Panc1 (cell line): ENCODE measurements at regions not wholly inside any gene's neighbourhood (a gene's known extent, or its start where the extent isn't known, plus 50 kb on each side); places are given as distances from the start of the nearest gene placed in this dataset.

Experiments
- ATAC-seq: fragments of 200-7000 bp; cut with Tn5 transposase; 2 replicates; pipeline ENCODE4 v1.9.1; 2020; ENCODE audit warnings: mild to moderate bottlenecking, moderate library complexity
- BruUV-seq: library from RNA; stranded (reverse); fragments of 400-500 nt; replicated peaks from 2 replicates; lab custom pipeline; 2021; lab: Mats Ljungman, UMichigan
- CTCF ChIA-PET: fragments of 300-600 bp; sonication (Branson Sonifier 250); formaldehyde crosslinking; loops from one replicate; lab custom pipeline; 2022; ENCODE audit warnings: antibody characterized with exemption; lab: Charles Lee
- POLR2A ChIA-PET: fragments of 300-600 bp; sonication (Branson Sonifier 250); formaldehyde crosslinking; loops from one replicate; lab custom pipeline; 2022; ENCODE audit warnings: antibody characterized with exemption; lab: Charles Lee
- DNase-seq: peaks from one replicate; pipeline ENCODE4 v3.0.0-alpha.2; 2010; ENCODE audit warnings: low read depth, low spot score
- H3K27ac ChIP-seq: 2 replicates; pipeline ENCODE4 v1.5.1; 2011; ENCODE audit warnings: mild to moderate bottlenecking, low read length, inconsistent platforms
- H3K27me3 ChIP-seq: fragments of 200-500 bp; sonication (Bioruptor generic); 2 replicates; pipeline ENCODE4 v1.6.0; 2014; ENCODE audit warnings: low read length, inconsistent platforms; ENCODE audit not compliant: control insufficient read depth, insufficient read depth
- H3K36me3 ChIP-seq: fragments of 200-500 bp; sonication (Bioruptor generic); 2 replicates; pipeline ENCODE4 v1.5.1; 2014; ENCODE audit warnings: inconsistent platforms, mild to moderate bottlenecking, low read length, moderate library complexity; ENCODE audit not compliant: control insufficient read depth, insufficient read depth
- H3K4me1 ChIP-seq: 2 replicates; pipeline ENCODE4 v1.5.1; 2011; ENCODE audit warnings: inconsistent platforms, mild to moderate bottlenecking, low read length, moderate library complexity; ENCODE audit not compliant: control insufficient read depth, insufficient read depth
- H3K4me3 ChIP-seq, 2 experiments: 2 replicates each; pipeline ENCODE4 v1.5.1; 2011 to 2012; ENCODE audit warnings: low read depth in 2 of 2, low read length in 2 of 2, mild to moderate bottlenecking in 2 of 2, inconsistent platforms in 1 of 2, moderate library complexity in 1 of 2
- H3K9me3 ChIP-seq: fragments of 200-500 bp; sonication (Bioruptor generic); 2 replicates; pipeline ENCODE4 v1.5.1; 2014; ENCODE audit warnings: low read depth, mild to moderate bottlenecking, inconsistent platforms, low read length, moderate library complexity; ENCODE audit not compliant: control insufficient read depth, insufficient read depth
- POLR2AphosphoS5 ChIP-seq: IDR thresholded peaks from 2 replicates; pipeline ENCODE4 v1.6.1; 2012; ENCODE audit warnings: mild to moderate bottlenecking, low read depth, low read length, moderate library complexity
- SIN3A ChIP-seq: IDR thresholded peaks from 2 replicates; pipeline ENCODE4 v1.6.1; 2012; ENCODE audit warnings: low read depth, mild to moderate bottlenecking, low read length, moderate library complexity, borderline replicate concordance; ENCODE audit not compliant: insufficient read depth
- TCF7L2 ChIP-seq: IDR thresholded peaks from 2 replicates; pipeline ENCODE4 v1.6.1; 2011; ENCODE audit warnings: mild to moderate bottlenecking, low read depth, low read length, inconsistent platforms
- in situ Hi-C: cut with HindIII; loops from 2 replicates; pipeline ENCODE4 v1.10.0; 2016; ENCODE audit warnings: low sequenced_read_pairs, low pct_unique_long_range_greater_than_20kb
- intact Hi-C: fragments of 100-400 bp; cut with micrococcal nuclease; formaldehyde crosslinking; loops from one replicate; pipeline ENCODE4 v1.10.0; 2022; ENCODE audit not compliant: unreplicated experiment
- TF ChIP-seq, protein P1 (sequence below), 2 experiments: IDR thresholded peaks; 2 replicates each; pipeline ENCODE4 v1.6.1; 2011 to 2012; ENCODE audit warnings: low read depth in 2 of 2, control low read depth in 1 of 2, low read length in 1 of 2, mild to moderate bottlenecking in 1 of 2, moderate library complexity in 1 of 2; ENCODE audit not compliant: insufficient read depth in 1 of 2
- TF ChIP-seq, protein P2 (sequence below): fragments of 450-650 bp; IDR thresholded peaks from 2 replicates; pipeline ENCODE4 v1.5.1; 2017; ENCODE audit warnings: mild to moderate bottlenecking

DNA sequence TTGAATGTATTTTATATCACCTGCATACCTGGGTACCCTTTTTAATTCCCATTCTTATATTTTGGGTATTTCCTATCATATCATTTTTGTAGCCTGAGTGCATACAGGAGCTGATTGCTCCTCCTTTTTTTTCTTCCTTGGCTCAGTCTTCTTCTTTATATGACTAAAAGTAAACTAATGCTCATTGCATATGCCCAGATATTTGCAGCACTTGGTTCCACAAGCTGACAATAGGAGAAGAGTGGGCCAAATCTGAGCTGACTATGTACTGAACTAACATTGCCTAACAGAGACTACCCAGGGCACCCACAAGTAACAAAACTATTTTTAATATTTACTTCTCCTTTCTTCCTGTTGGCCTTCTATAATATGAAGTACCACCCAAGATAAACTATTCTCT lies 131.7 kb upstream of the SPOPL start:
- no TSS peak for BruUV-seq
- POLR2A ChIA-PET: no interaction called here
- Histone ChIP-seq H3K4me3 (no peak overlapping the region), H3K27ac (no peak overlapping the region), H3K27me3 (no peaks in the 10 kb centered on the region), H3K9me3 (no peaks in the 10 kb centered on the region), H3K4me1 (no peaks in the 10 kb centered on the region), H3K36me3 (no peaks in the 10 kb centered on the region)
- ATAC-seq (no peak), DNase-seq (no peak)
- CTCF ChIA-PET: no interaction called here
- in situ Hi-C loops (no loop called here), intact Hi-C loops (loop anchor here (5.0 to 10.0 kb wide), 4 partner anchors 415 to 458 kb away; partner anchors contain the start of gene NXPH2)
- no peak for TF ChIP-seq SIN3A
- TF ChIP-seq TCF7L2: no peak
- no peak for TF ChIP-seq POLR2AphosphoS5
- TF ChIP-seq, protein P1, sequence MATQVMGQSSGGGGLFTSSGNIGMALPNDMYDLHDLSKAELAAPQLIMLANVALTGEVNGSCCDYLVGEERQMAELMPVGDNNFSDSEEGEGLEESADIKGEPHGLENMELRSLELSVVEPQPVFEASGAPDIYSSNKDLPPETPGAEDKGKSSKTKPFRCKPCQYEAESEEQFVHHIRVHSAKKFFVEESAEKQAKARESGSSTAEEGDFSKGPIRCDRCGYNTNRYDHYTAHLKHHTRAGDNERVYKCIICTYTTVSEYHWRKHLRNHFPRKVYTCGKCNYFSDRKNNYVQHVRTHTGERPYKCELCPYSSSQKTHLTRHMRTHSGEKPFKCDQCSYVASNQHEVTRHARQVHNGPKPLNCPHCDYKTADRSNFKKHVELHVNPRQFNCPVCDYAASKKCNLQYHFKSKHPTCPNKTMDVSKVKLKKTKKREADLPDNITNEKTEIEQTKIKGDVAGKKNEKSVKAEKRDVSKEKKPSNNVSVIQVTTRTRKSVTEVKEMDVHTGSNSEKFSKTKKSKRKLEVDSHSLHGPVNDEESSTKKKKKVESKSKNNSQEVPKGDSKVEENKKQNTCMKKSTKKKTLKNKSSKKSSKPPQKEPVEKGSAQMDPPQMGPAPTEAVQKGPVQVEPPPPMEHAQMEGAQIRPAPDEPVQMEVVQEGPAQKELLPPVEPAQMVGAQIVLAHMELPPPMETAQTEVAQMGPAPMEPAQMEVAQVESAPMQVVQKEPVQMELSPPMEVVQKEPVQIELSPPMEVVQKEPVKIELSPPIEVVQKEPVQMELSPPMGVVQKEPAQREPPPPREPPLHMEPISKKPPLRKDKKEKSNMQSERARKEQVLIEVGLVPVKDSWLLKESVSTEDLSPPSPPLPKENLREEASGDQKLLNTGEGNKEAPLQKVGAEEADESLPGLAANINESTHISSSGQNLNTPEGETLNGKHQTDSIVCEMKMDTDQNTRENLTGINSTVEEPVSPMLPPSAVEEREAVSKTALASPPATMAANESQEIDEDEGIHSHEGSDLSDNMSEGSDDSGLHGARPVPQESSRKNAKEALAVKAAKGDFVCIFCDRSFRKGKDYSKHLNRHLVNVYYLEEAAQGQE (IDR thresholded peaks at IDR 0.05; ENCODE audit: insufficient read depth in 1 of 2, low read depth in 2 of 2, low read length in 1 of 2): no peak
- TF ChIP-seq, protein P2, sequence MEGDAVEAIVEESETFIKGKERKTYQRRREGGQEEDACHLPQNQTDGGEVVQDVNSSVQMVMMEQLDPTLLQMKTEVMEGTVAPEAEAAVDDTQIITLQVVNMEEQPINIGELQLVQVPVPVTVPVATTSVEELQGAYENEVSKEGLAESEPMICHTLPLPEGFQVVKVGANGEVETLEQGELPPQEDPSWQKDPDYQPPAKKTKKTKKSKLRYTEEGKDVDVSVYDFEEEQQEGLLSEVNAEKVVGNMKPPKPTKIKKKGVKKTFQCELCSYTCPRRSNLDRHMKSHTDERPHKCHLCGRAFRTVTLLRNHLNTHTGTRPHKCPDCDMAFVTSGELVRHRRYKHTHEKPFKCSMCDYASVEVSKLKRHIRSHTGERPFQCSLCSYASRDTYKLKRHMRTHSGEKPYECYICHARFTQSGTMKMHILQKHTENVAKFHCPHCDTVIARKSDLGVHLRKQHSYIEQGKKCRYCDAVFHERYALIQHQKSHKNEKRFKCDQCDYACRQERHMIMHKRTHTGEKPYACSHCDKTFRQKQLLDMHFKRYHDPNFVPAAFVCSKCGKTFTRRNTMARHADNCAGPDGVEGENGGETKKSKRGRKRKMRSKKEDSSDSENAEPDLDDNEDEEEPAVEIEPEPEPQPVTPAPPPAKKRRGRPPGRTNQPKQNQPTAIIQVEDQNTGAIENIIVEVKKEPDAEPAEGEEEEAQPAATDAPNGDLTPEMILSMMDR: no peak

DNA sequence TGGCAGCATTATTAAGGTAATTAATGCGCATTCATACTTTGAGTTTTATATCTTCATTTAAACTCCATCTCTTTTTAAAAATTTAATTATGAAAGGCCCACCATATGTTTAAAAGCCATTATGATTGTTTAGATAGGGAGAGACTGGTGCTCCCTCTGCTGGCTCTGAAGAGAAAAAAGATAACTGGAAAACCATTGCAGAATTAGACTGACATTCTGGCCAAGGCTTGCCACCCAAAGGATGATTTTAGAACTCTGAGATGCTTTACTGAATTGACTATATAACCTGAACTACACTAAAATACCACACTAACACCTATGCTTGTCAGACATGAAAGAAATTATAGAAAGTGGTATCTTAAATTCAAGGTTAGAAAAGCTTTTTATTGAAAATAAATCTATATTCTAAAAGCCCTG lies 127.6 kb upstream of the SPOPL start:
- TF ChIP-seq, protein P1 (IDR thresholded peaks at IDR 0.05; ENCODE audit: insufficient read depth in 1 of 2, low read depth in 2 of 2, low read length in 1 of 2): no peak
- no peak for TF ChIP-seq SIN3A
- TF ChIP-seq, protein P2: peak; percentile 74; the same call in 1 of the 2 replicates
- no peak for TF ChIP-seq TCF7L2
- no peak for TF ChIP-seq POLR2AphosphoS5
- H3K36me3 ChIP-seq: no peaks in the 10 kb centered on the region
- DNase-seq: peak; percentile 27
- in situ Hi-C loops (no loop called here), intact Hi-C loops (loop anchor here (5.0 to 10.0 kb wide), 4 partner anchors 411 to 462 kb away; partner anchors contain the start of gene NXPH2)
- no peaks in the 10 kb centered on the region for H3K4me1 ChIP-seq
- ChIA-PET POLR2A (no interaction called here), CTCF (interaction anchor here (0.6 kb wide), 1 partner anchor 153 kb away, joined by 3 read pairs; no protein-coding TSS in a partner anchor)
- no peak for ATAC-seq
- no TSS peak for BruUV-seq
- H3K27ac ChIP-seq: no peak overlapping the region
- no peaks in the 10 kb centered on the region for H3K27me3 ChIP-seq
- no peak overlapping the region for H3K4me3 ChIP-seq
- H3K9me3 ChIP-seq: no peaks in the 10 kb centered on the region; the same call in 1 of the 2 replicates
